Esophagus squamous epithelium (tissue), 5 donors: ENCODE measurements at regions not wholly inside any gene's neighbourhood (a gene's known extent, or its start where the extent isn't known, plus 50 kb on each side); places are given as distances from the start of the nearest gene placed in this dataset.

Experiments
- DNase-seq: peaks from one replicate; lab custom pipeline; 2025; lab: John Stamatoyannopoulos, UW
- H3K27ac ChIP-seq, 4 donors: fragments of 200-600 bp; sonication (generic); one replicate each; pipeline ENCODE4 v1.5.1; 2016 to 2019; ENCODE audit warnings: mild to moderate bottlenecking in 1 of 4
- H3K27me3 ChIP-seq, 4 donors: fragments of 200-600 bp; sonication (generic); 1 replicate in 3 of 4; 2 replicates in 1 of 4; pipeline versions ENCODE4 v1.5.1 to v1.6.0; 2017 to 2021; ENCODE audit warnings: antibody characterized with exemption in 1 of 4
- H3K36me3 ChIP-seq, 3 donors: fragments of 200-600 bp; sonication (generic); one replicate each; pipeline ENCODE4 v1.5.1; 2016 to 2019
- H3K4me1 ChIP-seq, 3 donors: fragments of 200-600 bp; sonication (generic); one replicate each; pipeline ENCODE4 v1.5.1; 2017 to 2019
- H3K4me3 ChIP-seq, 4 donors: fragments of 200-600 bp; sonication (generic); 1 replicate in 3 of 4; 2 replicates in 1 of 4; pipeline ENCODE4 v1.5.1; 2016 to 2019; ENCODE audit warnings: mild to moderate bottlenecking in 2 of 4, moderate library complexity in 1 of 4
- H3K9me3 ChIP-seq, 3 donors: fragments of 200-600 bp; sonication (generic); one replicate each; pipeline ENCODE4 v1.5.1; 2016 to 2019
- CTCF ChIP-seq, 6 experiments: fragments of 450-650 bp in 4 of 6; fragments of 200-600 bp in 2 of 6; sonication (generic) in 2 of 6; IDR thresholded peaks; one replicate each; pipeline ENCODE4 v1.5.1; 2016 to 2019; ENCODE audit warnings: antibody characterized with exemption in 6 of 6, mild to moderate bottlenecking in 4 of 6, moderate library complexity in 4 of 6
- POLR2A ChIP-seq, 4 donors: fragments of 450-650 bp; IDR thresholded peaks; one replicate each; pipeline ENCODE4 v1.6.1; 2017; ENCODE audit warnings: antibody characterized with exemption in 4 of 4, mild to moderate bottlenecking in 4 of 4, moderate library complexity in 3 of 4
- WGBS, 2 donors: methylation state at CpG; one replicate each; pipeline ENCODE4 v1.1.5; 2018; 5-methylcytosine and 5-hydroxymethylcytosine counted together
- intact Hi-C: fragments of 100-400 bp; cut with DNase I; formaldehyde crosslinking; loops from one replicate; pipeline ENCODE4 v1.15.0; 2022
- donor health status: DM: yes; HTN: yes; CAD: no.

GRCh38 chr6:4394786-4395185 is 259.4 kb upstream of the ECI2 start:
- TF ChIP-seq CTCF (IDR thresholded peaks at IDR 0.05) (no peak), POLR2A (IDR thresholded peaks at IDR 0.05) (no peak)
- no peaks in the 10 kb centered on the region for H3K36me3 ChIP-seq
- H3K27me3 ChIP-seq = no peaks in the 10 kb centered on the region
- no peaks in the 10 kb centered on the region for H3K4me1 ChIP-seq
- WGBS, 2 donors = 56 to 59% methylated on average over 4 of the region's 4 CpGs
- H3K9me3 ChIP-seq = no peaks in the 10 kb centered on the region
- no peak overlapping the region for H3K4me3 ChIP-seq
- H3K27ac ChIP-seq = no peak overlapping the region
- intact Hi-C loops = no loop called here
- DNase-seq = no peak

DNA sequence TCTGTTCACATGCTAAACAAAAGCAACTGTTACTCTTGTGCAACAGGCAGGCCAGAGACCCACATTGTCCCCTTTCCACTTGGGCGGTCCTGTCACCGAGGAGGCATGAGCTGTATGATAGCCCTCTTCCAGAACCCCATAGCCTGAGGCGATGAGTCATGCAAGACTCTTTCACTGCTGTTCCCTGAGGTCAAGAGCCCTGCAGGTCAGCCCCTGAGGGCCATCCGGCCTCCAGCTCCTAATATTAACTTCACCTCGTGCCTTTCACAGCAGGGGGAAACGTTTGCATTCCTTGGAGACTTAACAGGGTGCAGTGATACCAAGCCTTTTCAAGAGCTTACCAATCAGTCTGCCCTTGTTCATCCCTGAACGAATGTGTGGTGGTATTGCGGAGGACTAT is 253.3 kb upstream of the ECI2 start:
- Histone ChIP-seq H3K9me3 (peaks cover 0 to 23% (median 18%) of the 10 kb centered on the region in 3 donors), H3K27me3 (no peaks in the 10 kb centered on the region), H3K36me3 (no peaks in the 10 kb centered on the region), H3K27ac (no peak overlapping the region), H3K4me3 (no peak overlapping the region), H3K4me1 (no peaks in the 10 kb centered on the region)
- no peak for DNase-seq
- 65 to 72% methylated on average over 8 of the region's 8 CpGs for WGBS, 2 donors
- intact Hi-C loops = no loop called here
- TF ChIP-seq POLR2A (IDR thresholded peaks at IDR 0.05) (no peak), CTCF (IDR thresholded peaks at IDR 0.05) (no peak)

- peaks cover 0 to 5% (median 0%) of the 10 kb centered on the region in 4 donors for H3K27me3 ChIP-seq
- no peak for DNase-seq
- no peak overlapping the region for H3K27ac ChIP-seq
- 78 to 90% methylated on average over 4 to 6 of the region's 6 CpGs for WGBS, 2 donors
- H3K4me3 ChIP-seq = no peak overlapping the region
- H3K4me1 ChIP-seq = no peaks in the 10 kb centered on the region
- TF ChIP-seq CTCF (IDR thresholded peaks at IDR 0.05) (no peak), POLR2A (IDR thresholded peaks at IDR 0.05) (no peak)
- H3K36me3 ChIP-seq = no peaks in the 10 kb centered on the region
- intact Hi-C loops = no loop called here
- peaks cover 4 to 38% (median 25%) of the 10 kb centered on the region in 3 donors for H3K9me3 ChIP-seq
Measured at GRCh38 chr6:4384656-4385055, 249.3 kb upstream of the ECI2 start.

DNA sequence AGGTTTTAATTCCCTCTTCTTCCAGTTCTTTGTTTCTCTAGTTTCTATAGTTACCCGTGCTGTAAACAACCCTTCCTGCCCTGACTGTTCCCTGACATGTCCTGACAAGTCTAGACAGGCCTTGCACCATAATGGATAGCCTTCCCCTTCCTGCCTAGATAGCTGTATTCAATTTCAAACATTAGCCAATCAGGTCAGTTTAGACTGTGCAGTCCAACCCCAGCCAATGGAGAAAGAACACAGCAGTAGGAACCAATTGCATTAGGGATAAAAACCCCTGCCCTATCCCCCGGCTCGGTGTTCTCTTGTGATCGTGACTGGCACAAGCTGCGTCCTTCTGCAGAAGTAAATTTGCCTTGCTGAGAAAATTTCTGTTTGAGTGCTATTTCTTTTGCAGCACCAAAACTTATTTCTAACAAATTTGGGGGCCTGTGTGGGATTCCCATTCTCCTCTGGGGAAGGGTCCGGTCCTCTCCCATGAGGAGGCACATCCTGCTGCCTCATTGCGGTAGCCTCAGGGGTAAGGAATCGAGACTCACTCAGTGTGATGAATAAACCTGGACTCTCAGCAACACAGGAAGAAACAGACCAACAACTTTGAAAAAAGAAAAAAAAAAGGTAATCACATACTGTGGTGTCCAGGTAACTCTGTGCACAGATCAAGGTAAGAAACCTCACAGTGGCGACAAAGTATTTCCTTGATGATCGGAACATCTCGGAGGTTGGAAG is 248.7 kb upstream of the ECI2 start:
- no peak for TF ChIP-seq POLR2A (IDR thresholded peaks at IDR 0.05)
- no peak for TF ChIP-seq CTCF (IDR thresholded peaks at IDR 0.05)
- intact Hi-C loops = no loop called here
- H3K27ac ChIP-seq = no peak overlapping the region
- no peaks in the 10 kb centered on the region for H3K4me1 ChIP-seq
- H3K4me3 ChIP-seq = no peak overlapping the region
- WGBS, 2 donors = 73 to 80% methylated on average over 9 to 10 of the region's 11 CpGs
- peaks cover 0 to 5% (median 0%) of the 10 kb centered on the region in 4 donors for H3K27me3 ChIP-seq
- no peak for DNase-seq
- H3K36me3 ChIP-seq = no peaks in the 10 kb centered on the region
- peaks cover 4 to 38% (median 25%) of the 10 kb centered on the region in 3 donors for H3K9me3 ChIP-seq

GRCh38 chr6:4382362-4382853 is 247.0 kb upstream of the ECI2 start:
- DNase-seq = no peak
- Histone ChIP-seq H3K36me3 (no peaks in the 10 kb centered on the region), H3K27ac (no peak overlapping the region), H3K27me3 (peaks cover 0 to 5% (median 0%) of the 10 kb centered on the region in 4 donors), H3K4me3 (no peak overlapping the region), H3K4me1 (no peaks in the 10 kb centered on the region), H3K9me3 (peaks cover 4 to 38% (median 25%) of the 10 kb centered on the region in 3 donors)
- 76 to 79% methylated on average over 3 of the region's 3 CpGs for WGBS, 2 donors
- TF ChIP-seq CTCF (IDR thresholded peaks at IDR 0.05) = no peak
- intact Hi-C loops = no loop called here
